CD4-positive, alpha-beta T cell (primary cell): ENCODE measurements at regions not wholly inside any gene's neighbourhood (a gene's known extent, or its start where the extent isn't known, plus 50 kb on each side); places are given as distances from the start of the nearest gene placed in this dataset.

Experiments
- ATAC-seq: fragments of 200-7000 bp; cut with Tn5 transposase; one replicate; pipeline ENCODE4 v1.10.0; 2022; ENCODE audit warnings: mild to moderate bottlenecking; ENCODE audit not compliant: poor library complexity
- CTCF ChIA-PET: fragments of 350-600 bp; sonication (Branson Sonifier 250); formaldehyde crosslinking; loops from one replicate; lab custom pipeline; 2021; ENCODE audit warnings: antibody characterized with exemption, inconsistent platforms; lab: Charles Lee
- POLR2A ChIA-PET: fragments of 350-600 bp; sonication (Branson Sonifier 250); formaldehyde crosslinking; loops from one replicate; lab custom pipeline; 2021; ENCODE audit warnings: antibody characterized with exemption, inconsistent platforms; lab: Charles Lee
- DNase-seq, 14 experiments: peaks; one replicate each; pipeline ENCODE4 v3.0.0-alpha.2; 2013 to 2020; ENCODE audit warnings: mixed read lengths in 2 of 14
- H3K27ac ChIP-seq, 2 donors: one replicate each; pipeline versions ENCODE4 v1.5.1 to v1.7.0; 2013; ENCODE audit warnings: low read length in 2 of 2, low read depth in 1 of 2, mild to moderate bottlenecking in 1 of 2
- H3K27me3 ChIP-seq, 2 experiments: 1 replicate in 1 of 2; 2 replicates in 1 of 2; pipeline versions ENCODE4 v1.6.1 to v1.7.0; 2013; ENCODE audit warnings: low read length in 2 of 2, control low read depth in 1 of 2, mild to moderate bottlenecking in 1 of 2, moderate library complexity in 1 of 2; ENCODE audit not compliant: insufficient read depth in 2 of 2, control insufficient read depth in 1 of 2
- H3K36me3 ChIP-seq: one replicate; pipeline ENCODE4 v1.6.1; 2013; ENCODE audit warnings: low read length, control low read depth; ENCODE audit not compliant: insufficient read depth
- H3K4me1 ChIP-seq: one replicate; pipeline ENCODE4 v1.6.1; 2013; ENCODE audit warnings: low read length, control low read depth; ENCODE audit not compliant: insufficient read depth
- H3K4me3 ChIP-seq: one replicate; pipeline ENCODE4 v1.5.1; 2013; ENCODE audit warnings: mild to moderate bottlenecking, low read length, moderate library complexity
- H3K9me3 ChIP-seq, 2 experiments: 1 replicate in 1 of 2; 2 replicates in 1 of 2; pipeline versions ENCODE4 v1.6.1 to v1.7.0; 2013; ENCODE audit warnings: low read length in 2 of 2, mild to moderate bottlenecking in 2 of 2, control low read depth in 1 of 2, moderate library complexity in 1 of 2; ENCODE audit not compliant: control insufficient read depth in 1 of 2, insufficient read depth in 1 of 2
- H3K27ac Mint-ChIP-seq: one replicate; pipeline ENCODE4 v1.8.0; 2020; ENCODE audit warnings: mixed read lengths
- H3K27me3 Mint-ChIP-seq: one replicate; pipeline ENCODE4 v1.8.0; 2021; ENCODE audit warnings: mixed read lengths
- H3K36me3 Mint-ChIP-seq: one replicate; pipeline ENCODE4 v1.8.0; 2021; ENCODE audit warnings: low read depth, mixed read lengths
- H3K4me1 Mint-ChIP-seq: one replicate; pipeline ENCODE4 v1.8.0; 2021; ENCODE audit warnings: low read depth, mixed read lengths
- H3K4me3 Mint-ChIP-seq: one replicate; pipeline ENCODE4 v1.8.0; 2020; ENCODE audit warnings: mild to moderate bottlenecking, mixed read lengths
- H3K9me3 Mint-ChIP-seq: one replicate; pipeline ENCODE4 v1.8.0; 2020; ENCODE audit warnings: mixed read lengths
- intact Hi-C, 2 experiments: fragments of 100-400 bp; cut with DNase I in 1 of 2; cut with micrococcal nuclease in 1 of 2; formaldehyde crosslinking; loops; one replicate each; pipeline versions ENCODE4 v1.15.1 to v1.9.0; 2023 to 2025; cut with DNase I, micrococcal nuclease
- TF ChIP-seq, protein P1 (sequence below): fragments of 200-600 bp; IDR thresholded peaks from one replicate; pipeline ENCODE4 v1.8.0; 2022; ENCODE audit warnings: antibody characterized with exemption, mild to moderate bottlenecking

- TF ChIP-seq, protein P1, sequence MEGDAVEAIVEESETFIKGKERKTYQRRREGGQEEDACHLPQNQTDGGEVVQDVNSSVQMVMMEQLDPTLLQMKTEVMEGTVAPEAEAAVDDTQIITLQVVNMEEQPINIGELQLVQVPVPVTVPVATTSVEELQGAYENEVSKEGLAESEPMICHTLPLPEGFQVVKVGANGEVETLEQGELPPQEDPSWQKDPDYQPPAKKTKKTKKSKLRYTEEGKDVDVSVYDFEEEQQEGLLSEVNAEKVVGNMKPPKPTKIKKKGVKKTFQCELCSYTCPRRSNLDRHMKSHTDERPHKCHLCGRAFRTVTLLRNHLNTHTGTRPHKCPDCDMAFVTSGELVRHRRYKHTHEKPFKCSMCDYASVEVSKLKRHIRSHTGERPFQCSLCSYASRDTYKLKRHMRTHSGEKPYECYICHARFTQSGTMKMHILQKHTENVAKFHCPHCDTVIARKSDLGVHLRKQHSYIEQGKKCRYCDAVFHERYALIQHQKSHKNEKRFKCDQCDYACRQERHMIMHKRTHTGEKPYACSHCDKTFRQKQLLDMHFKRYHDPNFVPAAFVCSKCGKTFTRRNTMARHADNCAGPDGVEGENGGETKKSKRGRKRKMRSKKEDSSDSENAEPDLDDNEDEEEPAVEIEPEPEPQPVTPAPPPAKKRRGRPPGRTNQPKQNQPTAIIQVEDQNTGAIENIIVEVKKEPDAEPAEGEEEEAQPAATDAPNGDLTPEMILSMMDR = no peak
- no peaks in the 10 kb centered on the region for H3K36me3 Mint-ChIP-seq
Measured at GRCh38 chr5:159837860-159838259, 78.4 kb upstream of the ADRA1B start.

DNA sequence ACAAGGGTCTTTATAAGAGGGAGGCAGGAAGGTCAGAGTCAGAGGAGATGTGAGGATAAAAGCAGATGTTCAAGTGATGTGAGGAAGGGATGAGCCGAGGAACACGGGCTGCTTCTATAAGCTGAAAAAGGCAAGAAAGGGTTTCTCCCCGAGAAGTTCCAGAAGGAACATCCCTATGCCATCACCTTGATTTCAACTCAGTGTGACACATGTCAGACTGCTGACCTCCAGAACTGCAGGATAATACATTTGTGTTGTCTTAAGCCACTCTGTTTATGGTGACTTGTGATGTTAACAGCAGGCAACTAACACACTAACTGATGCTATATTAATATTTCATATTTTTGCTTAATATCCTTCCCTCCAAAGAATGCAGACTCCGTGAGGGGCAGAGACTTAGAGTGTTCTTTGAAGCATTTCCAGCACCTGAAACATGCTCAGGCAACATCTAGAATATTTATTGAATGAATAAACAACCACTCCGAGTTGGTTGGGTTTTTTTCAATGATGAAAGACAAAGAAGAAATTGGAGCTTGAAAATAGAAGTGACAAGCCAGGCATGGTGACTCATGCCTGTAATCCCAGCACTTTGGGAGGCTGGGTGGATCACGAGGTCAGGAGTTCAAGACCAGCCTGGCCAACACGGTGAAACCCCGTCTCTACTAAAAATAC lies 77.6 kb upstream of the ADRA1B start:
- DNase-seq = no peak

More at GRCh38 chr5:159837860-159838259, 78.4 kb upstream of the ADRA1B start:
- Mint-ChIP-seq H3K4me1 (no peaks in the 10 kb centered on the region), H3K4me3 (no peak overlapping the region), H3K27ac (no peak overlapping the region), H3K9me3 (no peaks in the 10 kb centered on the region), H3K27me3 (peaks cover 24% of the 10 kb centered on the region)
- Histone ChIP-seq H3K27ac (no peak overlapping the region), H3K36me3 (no peaks in the 10 kb centered on the region), H3K9me3 (no peaks in the 10 kb centered on the region), H3K4me1 (no peaks in the 10 kb centered on the region), H3K27me3 (no peaks in the 10 kb centered on the region), H3K4me3 (no peak overlapping the region)
- no peak for DNase-seq
- intact Hi-C loops = no loop called here
- ATAC-seq = no peak
- ChIA-PET CTCF (no interaction called here), POLR2A (no interaction called here)

GRCh38 chr5:159844267-159845121 lies 71.8 kb upstream of the ADRA1B start:
- no peak overlapping the region for H3K27ac ChIP-seq
- H3K36me3 ChIP-seq = no peaks in the 10 kb centered on the region
- Mint-ChIP-seq H3K9me3 (no peaks in the 10 kb centered on the region), H3K27me3 (peaks cover 24% of the 10 kb centered on the region), H3K4me1 (no peaks in the 10 kb centered on the region), H3K27ac (no peak overlapping the region), H3K36me3 (no peaks in the 10 kb centered on the region), H3K4me3 (no peak overlapping the region)
- no peak overlapping the region for H3K4me3 ChIP-seq
- CTCF ChIA-PET = no interaction called here
- POLR2A ChIA-PET = no interaction called here
- intact Hi-C loops = no loop called here
- DNase-seq (no peak), ATAC-seq (no peak)
- no peaks in the 10 kb centered on the region for H3K27me3 ChIP-seq
- no peaks in the 10 kb centered on the region for H3K9me3 ChIP-seq
- TF ChIP-seq, protein P1 = no peak
- no peaks in the 10 kb centered on the region for H3K4me1 ChIP-seq

More for the DNA sequence above, 77.6 kb upstream of the ADRA1B start:
- CTCF ChIA-PET = no interaction called here
- H3K36me3 ChIP-seq = no peaks in the 10 kb centered on the region
- intact Hi-C loops = no loop called here
- H3K27me3 ChIP-seq = no peaks in the 10 kb centered on the region
- H3K4me3 ChIP-seq = no peak overlapping the region
- no peaks in the 10 kb centered on the region for H3K4me1 ChIP-seq
- no peak for ATAC-seq
- Mint-ChIP-seq H3K4me1 (no peaks in the 10 kb centered on the region), H3K4me3 (no peak overlapping the region), H3K36me3 (no peaks in the 10 kb centered on the region), H3K27ac (no peak overlapping the region), H3K9me3 (no peaks in the 10 kb centered on the region), H3K27me3 (peaks cover 24% of the 10 kb centered on the region)
- H3K27ac ChIP-seq = no peak overlapping the region
- H3K9me3 ChIP-seq = no peaks in the 10 kb centered on the region
- POLR2A ChIA-PET = no interaction called here
- TF ChIP-seq, protein P1 = no peak
